Retinal pigment epithelial cell (primary cell): ENCODE measurements at regions not wholly inside any gene's neighbourhood (a gene's known extent, or its start where the extent isn't known, plus 50 kb on each side); places are given as distances from the start of the nearest gene placed in this dataset.

Experiments used
- DNase-seq: peaks from one replicate; pipeline ENCODE4 v3.0.0-alpha.2; 2010; ENCODE audit warnings: low read depth
- H3K4me3 ChIP-seq: 2 replicates; pipeline ENCODE4 v1.5.1; 2011; ENCODE audit warnings: mild to moderate bottlenecking, low read length, control low read depth, moderate library complexity
- CTCF ChIP-seq: conservative IDR thresholded peaks from 2 replicates; pipeline ENCODE4 v1.5.1; 2011; ENCODE audit warnings: low read depth, low read length, control low read depth, inconsistent platforms

GRCh38 chr6:119536666-119537065 lies 187.1 kb upstream of the MAN1A1 start:
- no peak overlapping the region for H3K4me3 ChIP-seq
- DNase-seq, result no peak
- no peak for TF ChIP-seq CTCF

- no peak overlapping the region for H3K4me3 ChIP-seq
- TF ChIP-seq CTCF, result no peak
- DNase-seq, result no peak
These were observed 185.8 kb upstream of the MAN1A1 start for GRCh38 chr6:119535332-119535731.

GRCh38 chr6:119533603-119534279 lies 184.2 kb upstream of the MAN1A1 start:
- no peak overlapping the region for H3K4me3 ChIP-seq
- no peak for TF ChIP-seq CTCF
- DNase-seq, result no peak

GRCh38 chr6:119527231-119527578 lies 177.6 kb upstream of the MAN1A1 start:
- no peak overlapping the region for H3K4me3 ChIP-seq
- TF ChIP-seq CTCF, result no peak
- no peak for DNase-seq

GRCh38 chr6:119526561-119527230 lies 177.1 kb upstream of the MAN1A1 start:
- no peak for TF ChIP-seq CTCF
- no peak for DNase-seq
- no peak overlapping the region for H3K4me3 ChIP-seq

- H3K4me3 ChIP-seq, result no peak overlapping the region
- DNase-seq, result no peak
- no peak for TF ChIP-seq CTCF
These were observed 174.8 kb upstream of the MAN1A1 start for GRCh38 chr6:119524410-119524809.

GRCh38 chr6:119523556-119523955 lies 174.0 kb upstream of the MAN1A1 start:
- no peak overlapping the region for H3K4me3 ChIP-seq
- no peak for TF ChIP-seq CTCF
- DNase-seq, result no peak
